SU-DHL-6 (cell line): ENCODE measurements at regions not wholly inside any gene's neighbourhood (a gene's known extent, or its start where the extent isn't known, plus 50 kb on each side); places are given as distances from the start of the nearest gene placed in this dataset.

Source experiments
- CTCF ChIP-seq: fragments of 200-600 bp; sonication (generic); IDR thresholded peaks from one replicate; pipeline ENCODE4 v1.5.1; 2017; ENCODE audit warnings: antibody characterized with exemption, mild to moderate bottlenecking, low read length, moderate library complexity; ENCODE audit not compliant: insufficient read depth, poor library complexity, severe bottlenecking
- EZH2phosphoT487 ChIP-seq: fragments of 200-600 bp; sonication (generic), shearing (Covaris generic); conservative IDR thresholded peaks from 2 replicates; pipeline ENCODE4 v1.6.1; 2018; ENCODE audit warnings: mild to moderate bottlenecking, antibody characterized with exemption, low read length, moderate library complexity, mixed read lengths

GRCh38 chr18:8480506-8481328 lies 128.5 kb upstream of the RAB12 start:
- TF ChIP-seq CTCF (no peak), EZH2phosphoT487 (no peak)
